H1 (cell line): ENCODE measurements at regions not wholly inside any gene's neighbourhood (a gene's known extent, or its start where the extent isn't known, plus 50 kb on each side); places are given as distances from the start of the nearest gene placed in this dataset.

Source experiments
- CTCF ChIA-PET: fragments of 300-600 bp; sonication (Branson Sonifier 250); formaldehyde crosslinking; loops from one replicate; lab custom pipeline; 2021; ENCODE audit not compliant: partially characterized antibody; lab: Charles Lee
- POLR2A ChIA-PET: fragments of 300-600 bp; sonication (Branson Sonifier 250); formaldehyde crosslinking; loops from one replicate; lab custom pipeline; 2021; ENCODE audit warnings: inconsistent platforms; ENCODE audit not compliant: partially characterized antibody; lab: Charles Lee
- DNase-seq, 2 experiments: peaks; one replicate each; pipeline versions ENCODE4 v3.0.0 to v3.0.0-alpha.2; 2010 to 2022; ENCODE audit warnings: low spot score in 2 of 2, low read depth in 1 of 2, mixed read lengths in 1 of 2
- FAIRE-seq: peaks from 2 replicates; lab custom pipeline; 2011; peaks lifted over from hg19 to GRCh38; lab: Jason Lieb, UNC
- H2AFZ ChIP-seq: 2 replicates; pipeline ENCODE4 v1.8.1; 2012; ENCODE audit warnings: low read length, inconsistent platforms
- H2AK5ac ChIP-seq: 2 replicates; pipeline ENCODE4 v1.6.1; 2013; ENCODE audit warnings: low read depth, low read length
- H2BK120ac ChIP-seq: replicated peaks from 2 replicates; pipeline ENCODE3; 2013; ENCODE audit warnings: low read depth, low read length, inconsistent platforms
- H2BK12ac ChIP-seq: 2 replicates; pipeline ENCODE4 v1.6.1; 2013; ENCODE audit warnings: low read depth, low read length
- H2BK15ac ChIP-seq: 2 replicates; pipeline ENCODE4 v1.6.1; 2013; ENCODE audit warnings: low read length
- H2BK20ac ChIP-seq: 2 replicates; pipeline ENCODE4 v1.6.1; 2013; ENCODE audit warnings: low read length
- H2BK5ac ChIP-seq: 2 replicates; pipeline ENCODE4 v1.6.1; 2013; ENCODE audit warnings: low read depth, low read length
- H3K14ac ChIP-seq: 2 replicates; pipeline ENCODE4 v1.6.1; 2013; ENCODE audit warnings: inconsistent platforms; ENCODE audit not compliant: insufficient read length
- H3K18ac ChIP-seq: 2 replicates; pipeline ENCODE4 v1.6.1; 2013; ENCODE audit warnings: low read length; ENCODE audit errors: extremely low read depth
- H3K23ac ChIP-seq: 2 replicates; pipeline ENCODE4 v1.6.1; 2013; ENCODE audit warnings: inconsistent platforms; ENCODE audit not compliant: insufficient read length
- H3K23me2 ChIP-seq: 2 replicates; pipeline ENCODE4 v1.6.1; 2013; ENCODE audit warnings: low read depth, low read length
- H3K27ac ChIP-seq: 2 replicates; pipeline ENCODE4 v1.6.1; 2011; ENCODE audit warnings: low read depth, low read length, inconsistent platforms
- H3K27me3 ChIP-seq, 4 experiments: replicated peaks in 1 of 4; 1 replicate in 1 of 4; 2 replicates in 3 of 4; pipeline versions ENCODE4 v1.6.1 to v1.8.1; 2011 to 2013; ENCODE audit warnings: low read length in 3 of 4, mild to moderate bottlenecking in 3 of 4, inconsistent platforms in 2 of 4, mixed read lengths in 2 of 4, moderate library complexity in 1 of 4; ENCODE audit not compliant: control insufficient read depth in 3 of 4, insufficient read depth in 3 of 4; ENCODE audit errors: extremely low read depth in 1 of 4
- H3K36me3 ChIP-seq, 4 experiments: 2 replicates each; pipeline versions ENCODE4 v1.6.1 to v1.8.1; 2011 to 2013; ENCODE audit warnings: mild to moderate bottlenecking in 4 of 4, low read length in 3 of 4, moderate library complexity in 2 of 4, control low read depth in 1 of 4, inconsistent platforms in 1 of 4; ENCODE audit not compliant: insufficient read depth in 4 of 4, control insufficient read depth in 2 of 4
- H3K4ac ChIP-seq: replicated peaks from 2 replicates; pipeline ENCODE3; 2013; ENCODE audit warnings: low read length, low read depth, mixed read lengths, inconsistent platforms; ENCODE audit not compliant: insufficient read length
- H3K4me1 ChIP-seq, 4 experiments: replicated peaks in 1 of 4; 1 replicate in 1 of 4; 2 replicates in 3 of 4; pipeline versions ENCODE4 v1.6.1 to v1.8.1; 2011 to 2013; ENCODE audit warnings: low read length in 3 of 4, inconsistent platforms in 2 of 4, mixed read lengths in 1 of 4; ENCODE audit not compliant: insufficient read depth in 4 of 4, control insufficient read depth in 3 of 4
- H3K4me2 ChIP-seq, 2 experiments: 2 replicates each; pipeline versions ENCODE4 v1.6.1 to v1.8.1; 2011 to 2013; ENCODE audit warnings: low read depth in 2 of 2, low read length in 2 of 2, control low read depth in 1 of 2, inconsistent platforms in 1 of 2, mild to moderate bottlenecking in 1 of 2; ENCODE audit not compliant: insufficient read depth in 1 of 2
- H3K4me3 ChIP-seq, 4 experiments: fragments of 200-600, 300-600 bp in 1 of 4; sonication (generic), shearing (Covaris generic), sonication (Bioruptor Twin) in 1 of 4; 2 replicates each; pipeline versions ENCODE4 v1.5.1 to v1.8.1; 2011 to 2016; ENCODE audit warnings: low read length in 4 of 4, low read depth in 3 of 4, control low read depth in 2 of 4, inconsistent platforms in 2 of 4, mild to moderate bottlenecking in 2 of 4, mixed read lengths in 1 of 4, moderate library complexity in 1 of 4; ENCODE audit not compliant: insufficient read depth in 2 of 4; ENCODE audit errors: extremely low read depth in 1 of 4
- H3K56ac ChIP-seq: replicated peaks from 2 replicates; pipeline ENCODE3; 2013; ENCODE audit warnings: low read depth, mild to moderate bottlenecking, mixed read lengths, low read length, inconsistent platforms; ENCODE audit not compliant: insufficient read length
- H3K79me1 ChIP-seq: 2 replicates; pipeline ENCODE4 v1.6.1; 2013; ENCODE audit warnings: low read depth, low read length, control low read depth
- H3K79me2 ChIP-seq, 2 experiments: 2 replicates each; pipeline versions ENCODE4 v1.6.1 to v1.8.1; 2012 to 2013; ENCODE audit warnings: low read length in 2 of 2, mild to moderate bottlenecking in 2 of 2, inconsistent platforms in 1 of 2; ENCODE audit not compliant: insufficient read depth in 2 of 2, control insufficient read depth in 1 of 2
- H3K9ac ChIP-seq, 4 experiments: replicated peaks in 1 of 4; 1 replicate in 1 of 4; 2 replicates in 3 of 4; pipeline versions ENCODE4 v1.6.1 to v1.8.1; 2011 to 2013; ENCODE audit warnings: low read depth in 3 of 4, low read length in 3 of 4, control low read depth in 2 of 4, mild to moderate bottlenecking in 2 of 4, moderate library complexity in 2 of 4, inconsistent platforms in 1 of 4; ENCODE audit errors: extremely low read depth in 1 of 4
- H3K9me3 ChIP-seq, 2 experiments: 2 replicates each; pipeline versions ENCODE4 v1.6.1 to v1.8.1; 2012 to 2013; ENCODE audit warnings: mild to moderate bottlenecking in 2 of 2, moderate library complexity in 2 of 2, control low read depth in 1 of 2, inconsistent platforms in 1 of 2, low read depth in 1 of 2, low read length in 1 of 2, mixed read lengths in 1 of 2; ENCODE audit not compliant: insufficient read depth in 2 of 2
- H4K20me1 ChIP-seq, 2 experiments: replicated peaks in 1 of 2; 2 replicates each; pipeline versions ENCODE3 to v1.8.1; 2011 to 2013; ENCODE audit warnings: inconsistent platforms in 2 of 2, low read length in 2 of 2, mild to moderate bottlenecking in 1 of 2; ENCODE audit not compliant: insufficient read depth in 2 of 2, control insufficient read depth in 1 of 2
- H4K5ac ChIP-seq: 2 replicates; pipeline ENCODE4 v1.6.1; 2013; ENCODE audit warnings: low read length, low read depth, mixed read lengths, inconsistent platforms; ENCODE audit not compliant: insufficient read length
- H4K8ac ChIP-seq: 2 replicates; pipeline ENCODE4 v1.8.0; 2013; ENCODE audit warnings: mild to moderate bottlenecking, moderate library complexity, low read length, inconsistent platforms; ENCODE audit not compliant: insufficient read depth; ENCODE audit errors: extremely low read depth
- H4K91ac ChIP-seq: replicated peaks from 2 replicates; pipeline ENCODE3; 2013; ENCODE audit warnings: low read length, mixed read lengths, inconsistent platforms; ENCODE audit not compliant: insufficient read length
- BACH1 ChIP-seq: IDR thresholded peaks from 2 replicates; pipeline ENCODE4 v1.6.1; 2012; ENCODE audit warnings: low read length, improper control_type of control experiment
- BCL11A ChIP-seq, 2 experiments: IDR thresholded peaks; one replicate each; pipeline ENCODE4 v1.6.1; 2011; ENCODE audit warnings: low read depth in 2 of 2, low read length in 2 of 2, mild to moderate bottlenecking in 2 of 2
- CBX8 ChIP-seq: fragments of 300-800, 300-1000 bp; sonication (generic); IDR thresholded peaks from 2 replicates; pipeline ENCODE4 v1.7.1; 2016; ENCODE audit warnings: low read depth, low read length, borderline replicate concordance
- HDAC2 ChIP-seq, 2 experiments: fragments of 300-600 bp in 1 of 2; sonication (generic) in 1 of 2; IDR thresholded peaks; 2 replicates each; pipeline ENCODE4 v1.6.1; 2011 to 2012; ENCODE audit warnings: low read depth in 2 of 2, low read length in 2 of 2, mild to moderate bottlenecking in 2 of 2, moderate library complexity in 2 of 2, borderline replicate concordance in 1 of 2, inconsistent platforms in 1 of 2
- JUN ChIP-seq: IDR thresholded peaks from 2 replicates; pipeline ENCODE4 v1.6.1; 2011; ENCODE audit warnings: low read depth, mild to moderate bottlenecking, improper control_type of control experiment, low read length
- KDM1A ChIP-seq: fragments of 200-600, 300-600 bp; sonication (generic); IDR thresholded peaks from 2 replicates; pipeline ENCODE4 v1.7.1; 2016; ENCODE audit warnings: mild to moderate bottlenecking, low read length, borderline replicate concordance
- NRF1 ChIP-seq: IDR thresholded peaks from 2 replicates; pipeline ENCODE4 v1.6.1; 2011; ENCODE audit warnings: mild to moderate bottlenecking, low read depth, low read length, improper control_type of control experiment
- SP1 ChIP-seq: IDR thresholded peaks from 2 replicates; pipeline ENCODE4 v1.6.1; 2011; ENCODE audit warnings: low read depth, low read length
- SP4 ChIP-seq: IDR thresholded peaks from 2 replicates; pipeline ENCODE4 v1.6.1; 2012; ENCODE audit warnings: low read length, inconsistent platforms
- SRF ChIP-seq: IDR thresholded peaks from 2 replicates; pipeline ENCODE4 v1.6.1; 2011; ENCODE audit warnings: mild to moderate bottlenecking, low read depth, low read length, moderate library complexity
- SUZ12 ChIP-seq: fragments of 200-600 bp; sonication (generic); IDR thresholded peaks from 2 replicates; pipeline ENCODE4 v1.6.1; 2012; ENCODE audit warnings: mild to moderate bottlenecking, inconsistent platforms, low read length, moderate library complexity, mixed read lengths
- TAF7 ChIP-seq: optimal IDR thresholded peaks from 2 replicates; pipeline ENCODE3; 2011; ENCODE audit warnings: low read depth, mild to moderate bottlenecking, inconsistent platforms, low read length, moderate library complexity, borderline replicate concordance
- YY1 ChIP-seq: IDR thresholded peaks from 2 replicates; pipeline ENCODE4 v1.6.1; 2011; ENCODE audit warnings: low read depth, mild to moderate bottlenecking, low read length
- TF ChIP-seq, protein P1 (sequence below): IDR thresholded peaks from 2 replicates; pipeline ENCODE4 v1.6.1; 2012; ENCODE audit warnings: low read length, inconsistent platforms

DNA sequence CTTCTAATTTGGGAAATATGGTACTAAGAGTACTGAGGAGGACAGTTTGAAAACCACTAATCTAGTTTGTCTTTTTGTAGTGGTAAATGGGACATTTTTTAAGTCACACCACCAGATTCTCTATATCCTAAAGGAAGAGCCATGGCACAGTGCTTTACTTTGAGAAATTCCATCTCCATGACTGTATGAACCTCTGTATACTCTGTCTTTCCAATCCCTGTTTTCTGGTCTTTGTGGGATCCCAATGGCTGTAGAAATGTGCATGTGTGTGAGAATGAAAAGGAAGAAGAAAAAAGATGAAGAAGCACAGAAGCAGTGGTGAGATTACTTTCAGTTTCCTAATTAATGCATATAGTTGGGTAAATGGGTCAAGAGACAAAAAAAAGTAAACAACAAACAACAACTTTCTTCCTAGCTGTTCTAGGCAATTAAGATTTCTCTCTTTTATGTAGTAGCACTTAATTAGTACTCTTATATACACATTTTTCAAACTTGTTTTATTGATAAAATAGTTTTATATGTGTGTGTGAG lies 141.2 kb upstream of the HCRTR2 start:
- Histone ChIP-seq H2BK5ac (no peak overlapping the region), H3K79me1 (no peaks in the 10 kb centered on the region), H3K27ac (no peak overlapping the region), H4K8ac (no peak overlapping the region), H2BK120ac (no peak overlapping the region), H3K23me2 (no peaks in the 10 kb centered on the region), H3K56ac (no peak overlapping the region), H3K79me2 (no peaks in the 10 kb centered on the region), H3K4me1 (no peaks in the 10 kb centered on the region), H3K14ac (no peak overlapping the region), H4K20me1 (no peaks in the 10 kb centered on the region), H3K23ac (no peak overlapping the region), H3K4ac (no peak overlapping the region), H2BK12ac (no peak overlapping the region), H3K4me2 (no peak overlapping the region), H2AK5ac (no peak overlapping the region), H2BK15ac (no peak overlapping the region), H2BK20ac (no peak overlapping the region), H3K4me3 (no peak overlapping the region), H3K27me3 (no peaks in the 10 kb centered on the region), H3K9ac (no peak overlapping the region), H3K36me3 (no peaks in the 10 kb centered on the region), H4K91ac (no peak overlapping the region), H3K18ac (no peak overlapping the region), H4K5ac (no peak overlapping the region), H3K9me3 (peaks cover 2 to 7% of the 10 kb centered on the region in 2 experiments; a peak in 1 of 4 replicates), H2AFZ (no peak overlapping the region)
- DNase-seq = no peak
- FAIRE-seq = no peak
- CTCF ChIA-PET = interaction anchor here (0.7 kb wide), 1 partner anchor 36 kb away, joined by 3 read pairs; no protein-coding TSS in a partner anchor
- POLR2A ChIA-PET = no interaction called here
- TF ChIP-seq BACH1 (no peak), SP1 (no peak), KDM1A (no peak), BCL11A (IDR thresholded peaks at IDR 0.05; ENCODE audit: low read depth in 2 of 2, low read length in 2 of 2) (no peak), NRF1 (no peak), JUN (no peak), YY1 (no peak), CBX8 (no peak), SRF (no peak), TAF7 (no peak), SUZ12 (no peak), SP4 (no peak), HDAC2 (IDR thresholded peaks at IDR 0.05; ENCODE audit: borderline replicate concordance in 1 of 2, low read depth in 2 of 2, low read length in 2 of 2) (no peak)
- TF ChIP-seq, protein P1, sequence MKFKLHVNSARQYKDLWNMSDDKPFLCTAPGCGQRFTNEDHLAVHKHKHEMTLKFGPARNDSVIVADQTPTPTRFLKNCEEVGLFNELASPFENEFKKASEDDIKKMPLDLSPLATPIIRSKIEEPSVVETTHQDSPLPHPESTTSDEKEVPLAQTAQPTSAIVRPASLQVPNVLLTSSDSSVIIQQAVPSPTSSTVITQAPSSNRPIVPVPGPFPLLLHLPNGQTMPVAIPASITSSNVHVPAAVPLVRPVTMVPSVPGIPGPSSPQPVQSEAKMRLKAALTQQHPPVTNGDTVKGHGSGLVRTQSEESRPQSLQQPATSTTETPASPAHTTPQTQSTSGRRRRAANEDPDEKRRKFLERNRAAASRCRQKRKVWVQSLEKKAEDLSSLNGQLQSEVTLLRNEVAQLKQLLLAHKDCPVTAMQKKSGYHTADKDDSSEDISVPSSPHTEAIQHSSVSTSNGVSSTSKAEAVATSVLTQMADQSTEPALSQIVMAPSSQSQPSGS = no peak
